ENCODE measurements at regions not wholly inside any gene's neighbourhood (a gene's known extent, or its start where the extent isn't known, plus 50 kb on each side); places are given as distances from the start of the nearest gene placed in this dataset.

- Mint-ChIP-seq H3K4me3 (ENCODE audit: unreplicated experiment) (no peak overlapping the region), H3K36me3 (ENCODE audit: unreplicated experiment) (no peaks in the 10 kb centered on the region), H3K27me3 (ENCODE audit: unreplicated experiment) (no peaks in the 10 kb centered on the region), H3K9me3 (ENCODE audit: unreplicated experiment) (no peaks in the 10 kb centered on the region), H3K4me1 (ENCODE audit: unreplicated experiment) (no peaks in the 10 kb centered on the region), H3K27ac (ENCODE audit: unreplicated experiment) (no peak overlapping the region)
- TF ChIP-seq CTCF (IDR thresholded peaks at IDR 0.05), result no peak
- DNase-seq (ENCODE audit: extremely low spot score, unreplicated experiment), result no peak
These were observed 54.5 kb upstream of the TIAM1 start for GRCh38 chr21:31398574-31398973.

- DNase-seq (ENCODE audit: extremely low spot score, unreplicated experiment), result no peak
- Mint-ChIP-seq H3K27ac (ENCODE audit: unreplicated experiment) (no peak overlapping the region), H3K4me1 (ENCODE audit: unreplicated experiment) (no peaks in the 10 kb centered on the region), H3K4me3 (ENCODE audit: unreplicated experiment) (no peak overlapping the region), H3K9me3 (ENCODE audit: unreplicated experiment) (no peaks in the 10 kb centered on the region), H3K36me3 (ENCODE audit: unreplicated experiment) (no peaks in the 10 kb centered on the region), H3K27me3 (ENCODE audit: unreplicated experiment) (no peaks in the 10 kb centered on the region)
- TF ChIP-seq CTCF (IDR thresholded peaks at IDR 0.05), result no peak
These were observed 53.9 kb upstream of the TIAM1 start for GRCh38 chr21:31397939-31398338.

GRCh38 chr21:31397515-31397926, 53.5 kb upstream of the TIAM1 start:
- Mint-ChIP-seq H3K4me3 (ENCODE audit: unreplicated experiment) (no peak overlapping the region), H3K27me3 (ENCODE audit: unreplicated experiment) (no peaks in the 10 kb centered on the region), H3K27ac (ENCODE audit: unreplicated experiment) (no peak overlapping the region), H3K9me3 (ENCODE audit: unreplicated experiment) (no peaks in the 10 kb centered on the region), H3K4me1 (ENCODE audit: unreplicated experiment) (no peaks in the 10 kb centered on the region), H3K36me3 (ENCODE audit: unreplicated experiment) (no peaks in the 10 kb centered on the region)
- no peak for TF ChIP-seq CTCF (IDR thresholded peaks at IDR 0.05)
- no peak for DNase-seq (ENCODE audit: extremely low spot score, unreplicated experiment)

- Mint-ChIP-seq H3K36me3 (ENCODE audit: unreplicated experiment) (no peaks in the 10 kb centered on the region), H3K27me3 (ENCODE audit: unreplicated experiment) (no peaks in the 10 kb centered on the region), H3K4me1 (ENCODE audit: unreplicated experiment) (no peaks in the 10 kb centered on the region), H3K27ac (ENCODE audit: unreplicated experiment) (no peak overlapping the region), H3K9me3 (ENCODE audit: unreplicated experiment) (no peaks in the 10 kb centered on the region), H3K4me3 (ENCODE audit: unreplicated experiment) (no peak overlapping the region)
- no peak for TF ChIP-seq CTCF (IDR thresholded peaks at IDR 0.05)
- DNase-seq (ENCODE audit: extremely low spot score, unreplicated experiment), result no peak
These were observed 53.0 kb upstream of the TIAM1 start for GRCh38 chr21:31397030-31397429.

GRCh38 chr21:31396399-31396798, 52.3 kb upstream of the TIAM1 start:
- Mint-ChIP-seq H3K27ac (ENCODE audit: unreplicated experiment) (no peak overlapping the region), H3K9me3 (ENCODE audit: unreplicated experiment) (no peaks in the 10 kb centered on the region), H3K4me1 (ENCODE audit: unreplicated experiment) (no peaks in the 10 kb centered on the region), H3K36me3 (ENCODE audit: unreplicated experiment) (no peaks in the 10 kb centered on the region), H3K27me3 (ENCODE audit: unreplicated experiment) (no peaks in the 10 kb centered on the region), H3K4me3 (ENCODE audit: unreplicated experiment) (no peak overlapping the region)
- no peak for DNase-seq (ENCODE audit: extremely low spot score, unreplicated experiment)
- no peak for TF ChIP-seq CTCF (IDR thresholded peaks at IDR 0.05)

Measured in osteocyte (in vitro differentiated cells).